MM.1S (cell line): ENCODE measurements at regions not wholly inside any gene's neighbourhood (a gene's known extent, or its start where the extent isn't known, plus 50 kb on each side); places are given as distances from the start of the nearest gene placed in this dataset.

Experiments
- CTCF ChIP-seq: fragments of 300-600 bp; sonication (generic); IDR thresholded peaks from 2 replicates; pipeline ENCODE4 v1.5.1; 2016; ENCODE audit warnings: antibody characterized with exemption, low read length, mixed read lengths
- EZH2 ChIP-seq: fragments of 300-600 bp; sonication (generic); optimal IDR thresholded peaks from 2 replicates; pipeline ENCODE3; 2017; ENCODE audit warnings: low read depth, mild to moderate bottlenecking, antibody characterized with exemption, low read length, mixed read lengths

DNA sequence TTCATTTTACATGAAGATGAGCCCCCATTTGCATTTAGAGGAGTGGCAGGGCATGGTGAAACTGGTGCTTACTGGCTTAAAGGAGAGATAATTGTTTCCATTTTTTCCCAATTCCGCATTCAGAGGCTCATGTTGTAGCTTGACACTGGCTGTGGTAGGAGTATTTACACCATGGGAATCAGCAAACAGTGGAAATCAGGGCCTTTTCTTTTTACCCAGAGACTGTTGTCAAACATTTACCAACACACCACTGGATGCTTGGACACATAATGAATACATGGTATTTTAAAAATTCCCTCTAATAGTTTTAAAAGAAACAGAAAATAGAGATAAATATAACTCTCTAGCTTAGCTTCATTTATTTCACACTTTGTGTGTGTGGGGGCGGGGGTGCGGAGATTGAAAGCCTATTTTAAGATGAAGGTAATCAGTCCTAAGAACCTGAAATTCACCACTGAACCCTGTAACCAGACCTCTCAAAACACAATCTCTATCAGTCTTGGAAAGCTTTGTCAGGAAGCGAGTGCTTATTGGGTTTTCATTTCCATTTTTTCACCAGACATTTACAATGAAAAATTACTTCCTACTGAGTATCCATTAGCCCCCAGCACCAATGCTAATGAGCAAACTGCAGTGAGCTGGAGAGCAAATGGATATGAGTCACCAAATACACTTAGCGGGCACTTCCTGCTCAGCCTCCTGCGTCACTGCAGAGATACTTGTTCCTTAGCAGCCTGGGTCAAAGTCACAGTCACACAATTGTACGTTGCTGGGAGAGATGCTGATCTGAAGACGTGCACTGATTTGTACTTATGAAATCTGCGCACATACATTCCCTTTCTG lies 532.0 kb downstream of the BCKDHB start:
- TF ChIP-seq CTCF: no peak
- no peak for TF ChIP-seq EZH2
